ENCODE measurements at regions not wholly inside any gene's neighbourhood (a gene's known extent, or its start where the extent isn't known, plus 50 kb on each side); places are given as distances from the start of the nearest gene placed in this dataset.

DNA sequence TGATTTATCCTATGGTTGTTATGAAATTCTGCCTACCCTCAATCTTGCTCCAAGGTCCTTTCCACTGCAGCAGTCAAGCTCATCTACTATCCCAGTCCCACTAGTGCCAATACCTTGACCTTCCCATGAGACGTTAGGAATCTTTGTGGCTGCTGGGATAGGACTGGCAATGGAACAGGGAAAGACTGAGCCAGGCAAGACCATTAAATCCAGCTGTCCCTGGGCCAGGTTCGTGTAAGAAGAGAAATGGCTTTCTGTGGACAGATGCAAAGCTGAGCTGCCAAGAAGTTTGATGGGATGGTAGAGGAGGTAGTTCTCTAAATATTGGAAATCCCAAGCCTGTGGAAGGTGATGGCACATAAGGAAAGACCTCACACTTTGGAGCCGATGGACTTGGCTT lies 50.1 kb upstream of the TMEM17 start:
- H3K27ac ChIP-seq (ENCODE audit: low read depth in 1 of 2, low read length in 1 of 2), result no peak overlapping the region
- no peaks in the 10 kb centered on the region for H3K36me3 ChIP-seq (ENCODE audit: control insufficient read depth in 2 of 2, insufficient read depth in 2 of 2, low read length in 1 of 2)
- H3K27me3 ChIP-seq (ENCODE audit: control insufficient read depth in 2 of 2, insufficient read depth in 1 of 2, low read length in 1 of 2), result no peaks in the 10 kb centered on the region
- DNase-seq (ENCODE audit: low read depth in 6 of 9, low spot score in 9 of 9), result no peak
- H3K4me1 ChIP-seq (ENCODE audit: control insufficient read depth in 2 of 2, insufficient read depth in 2 of 2, low read length in 2 of 2), result no peaks in the 10 kb centered on the region
- H3K4me3 ChIP-seq (ENCODE audit: low read length in 2 of 2), result no peak overlapping the region
- 94% methylated on average over 3 of the region's 3 CpGs for WGBS
- no peaks in the 10 kb centered on the region for H3K9me3 ChIP-seq (ENCODE audit: control insufficient read depth in 2 of 2, insufficient read depth in 1 of 2, low read length in 1 of 2)

Data from thymus (tissue), 11 donors.